ENCODE measurements at regions not wholly inside any gene's neighbourhood (a gene's known extent, or its start where the extent isn't known, plus 50 kb on each side); places are given as distances from the start of the nearest gene placed in this dataset.

- TF ChIP-seq MXI1 (conservative IDR thresholded peaks at IDR 0.05; ENCODE audit: poor library complexity, severe bottlenecking) = no peak
- peak; percentile 15 for TF ChIP-seq EP300 (conservative IDR thresholded peaks at IDR 0.05; ENCODE audit: poor library complexity, severe bottlenecking)
- no peak for TF ChIP-seq SMC3 (conservative IDR thresholded peaks at IDR 0.05; ENCODE audit: poor library complexity)
- TF ChIP-seq CTCF (IDR thresholded peaks at IDR 0.05; ENCODE audit: poor library complexity, severe bottlenecking) = no peak
- no peak for TF ChIP-seq TAF1 (IDR thresholded peaks at IDR 0.05; ENCODE audit: low read depth)
Measured at GRCh38 chr20:52425253-52425652, 233.7 kb upstream of the ZFP64 start.
